NT2/D1 (cell line): ENCODE measurements at regions not wholly inside any gene's neighbourhood (a gene's known extent, or its start where the extent isn't known, plus 50 kb on each side); places are given as distances from the start of the nearest gene placed in this dataset.

Source experiments
- SUZ12 ChIP-seq: IDR thresholded peaks from 2 replicates; pipeline ENCODE4 v1.6.1; 2011; ENCODE audit not compliant: insufficient read length, insufficient read depth; ENCODE audit errors: extremely low read depth
- YY1 ChIP-seq: IDR thresholded peaks from 2 replicates; pipeline ENCODE4 v1.6.1; 2011; ENCODE audit not compliant: insufficient read length, insufficient read depth
- ZNF274 ChIP-seq: IDR thresholded peaks from 2 replicates; pipeline ENCODE4 v1.6.1; 2011; ENCODE audit warnings: mild to moderate bottlenecking, low read depth, low read length

GRCh38 chr5:145667742-145668141 lies 167.4 kb downstream of the PRELID2 start:
- TF ChIP-seq YY1 (no peak), ZNF274 (no peak), SUZ12 (no peak)
